Astrocyte (in vitro differentiated cells and primary cell): ENCODE measurements at regions not wholly inside any gene's neighbourhood (a gene's known extent, or its start where the extent isn't known, plus 50 kb on each side); places are given as distances from the start of the nearest gene placed in this dataset.

Experiments used
- EZH2 ChIP-seq: IDR thresholded peaks from 2 replicates; pipeline ENCODE4 v1.6.1; 2012; ENCODE audit warnings: mild to moderate bottlenecking, low read length, inconsistent platforms; ENCODE audit not compliant: insufficient read depth
- TF ChIP-seq, protein P1 (sequence below): IDR thresholded peaks from 2 replicates; pipeline ENCODE4 v1.5.1; 2011; ENCODE audit warnings: low read depth, mild to moderate bottlenecking, inconsistent platforms, low read length, moderate library complexity; ENCODE audit not compliant: insufficient read depth

DNA sequence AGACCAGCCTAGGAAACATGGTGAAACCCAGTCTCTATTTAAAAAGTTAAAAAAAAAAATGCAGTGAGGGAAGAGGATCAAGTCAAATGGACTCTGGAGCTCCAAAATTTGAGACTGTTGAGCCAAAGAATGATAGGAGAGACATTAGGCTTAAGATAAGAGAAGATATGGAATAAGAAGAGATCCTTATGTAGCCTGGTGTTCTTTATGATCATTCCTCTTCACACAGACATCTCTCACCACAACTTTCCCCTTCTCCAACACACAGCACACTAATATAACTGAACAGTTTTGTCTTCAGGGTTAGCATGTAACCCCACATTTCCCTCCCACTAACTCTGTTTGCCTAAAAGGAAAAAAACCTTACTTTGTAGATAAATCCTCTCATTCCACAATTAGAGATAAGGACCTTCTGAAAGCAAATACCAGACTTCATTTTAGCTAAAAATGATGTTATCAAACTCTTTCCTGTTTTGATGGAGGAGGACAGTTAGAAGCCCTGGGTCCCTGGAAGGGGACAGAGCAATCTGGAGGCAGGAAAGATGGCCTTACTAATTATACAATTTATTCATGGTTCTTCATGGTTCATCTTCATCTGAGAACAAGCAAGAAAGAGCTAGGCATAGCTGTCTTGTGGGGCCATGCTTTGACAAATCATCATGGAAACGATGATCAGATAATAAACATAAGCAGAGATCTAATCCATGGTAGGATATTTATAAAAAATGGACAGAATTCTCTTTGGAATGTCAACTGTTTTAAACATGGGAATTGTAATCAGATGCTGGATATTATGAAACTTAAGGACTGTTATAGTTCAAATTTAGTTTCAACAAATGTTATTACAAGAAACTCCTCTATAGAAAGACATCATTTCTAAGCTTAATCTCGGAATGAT is 96.7 kb upstream of the S1PR1 start:
- TF ChIP-seq EZH2: no peak
- TF ChIP-seq, protein P1, sequence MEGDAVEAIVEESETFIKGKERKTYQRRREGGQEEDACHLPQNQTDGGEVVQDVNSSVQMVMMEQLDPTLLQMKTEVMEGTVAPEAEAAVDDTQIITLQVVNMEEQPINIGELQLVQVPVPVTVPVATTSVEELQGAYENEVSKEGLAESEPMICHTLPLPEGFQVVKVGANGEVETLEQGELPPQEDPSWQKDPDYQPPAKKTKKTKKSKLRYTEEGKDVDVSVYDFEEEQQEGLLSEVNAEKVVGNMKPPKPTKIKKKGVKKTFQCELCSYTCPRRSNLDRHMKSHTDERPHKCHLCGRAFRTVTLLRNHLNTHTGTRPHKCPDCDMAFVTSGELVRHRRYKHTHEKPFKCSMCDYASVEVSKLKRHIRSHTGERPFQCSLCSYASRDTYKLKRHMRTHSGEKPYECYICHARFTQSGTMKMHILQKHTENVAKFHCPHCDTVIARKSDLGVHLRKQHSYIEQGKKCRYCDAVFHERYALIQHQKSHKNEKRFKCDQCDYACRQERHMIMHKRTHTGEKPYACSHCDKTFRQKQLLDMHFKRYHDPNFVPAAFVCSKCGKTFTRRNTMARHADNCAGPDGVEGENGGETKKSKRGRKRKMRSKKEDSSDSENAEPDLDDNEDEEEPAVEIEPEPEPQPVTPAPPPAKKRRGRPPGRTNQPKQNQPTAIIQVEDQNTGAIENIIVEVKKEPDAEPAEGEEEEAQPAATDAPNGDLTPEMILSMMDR: no peak
